Activated CD4-positive, alpha-beta memory T cell treated with anti-CD3 and anti-CD28 coated beads for 36 hours (primary cell): ENCODE measurements at regions not wholly inside any gene's neighbourhood (a gene's known extent, or its start where the extent isn't known, plus 50 kb on each side); places are given as distances from the start of the nearest gene placed in this dataset.

Experiments used
- CTCF ChIA-PET: fragments of 350-600 bp; sonication (Branson Sonifier 250); formaldehyde crosslinking; loops from one replicate; lab custom pipeline; 2021; ENCODE audit warnings: antibody characterized with exemption, inconsistent platforms; lab: Charles Lee
- POLR2A ChIA-PET: fragments of 350-600 bp; sonication (Branson Sonifier 250); formaldehyde crosslinking; loops from one replicate; lab custom pipeline; 2021; ENCODE audit warnings: antibody characterized with exemption; lab: Charles Lee
- DNase-seq: peaks from one replicate; pipeline ENCODE4 v3.0.0-alpha.2; 2020
- H3K27ac Mint-ChIP-seq: one replicate; pipeline ENCODE4 v1.8.0; 2021; ENCODE audit warnings: mixed read lengths
- H3K27me3 Mint-ChIP-seq: one replicate; pipeline ENCODE4 v1.8.0; 2021; ENCODE audit warnings: mixed read lengths
- H3K36me3 Mint-ChIP-seq: one replicate; pipeline ENCODE4 v1.8.0; 2021; ENCODE audit warnings: mixed read lengths
- H3K4me1 Mint-ChIP-seq: one replicate; pipeline ENCODE4 v1.8.0; 2021; ENCODE audit warnings: low read depth, mixed read lengths
- H3K4me3 Mint-ChIP-seq: one replicate; pipeline ENCODE4 v1.8.0; 2021; ENCODE audit warnings: mild to moderate bottlenecking, mixed read lengths
- H3K9me3 Mint-ChIP-seq: one replicate; pipeline ENCODE4 v1.8.0; 2021; ENCODE audit warnings: mixed read lengths
- intact Hi-C: fragments of 100-400 bp; cut with micrococcal nuclease; formaldehyde crosslinking; loops from one replicate; pipeline ENCODE4 v1.15.1; 2023

DNA sequence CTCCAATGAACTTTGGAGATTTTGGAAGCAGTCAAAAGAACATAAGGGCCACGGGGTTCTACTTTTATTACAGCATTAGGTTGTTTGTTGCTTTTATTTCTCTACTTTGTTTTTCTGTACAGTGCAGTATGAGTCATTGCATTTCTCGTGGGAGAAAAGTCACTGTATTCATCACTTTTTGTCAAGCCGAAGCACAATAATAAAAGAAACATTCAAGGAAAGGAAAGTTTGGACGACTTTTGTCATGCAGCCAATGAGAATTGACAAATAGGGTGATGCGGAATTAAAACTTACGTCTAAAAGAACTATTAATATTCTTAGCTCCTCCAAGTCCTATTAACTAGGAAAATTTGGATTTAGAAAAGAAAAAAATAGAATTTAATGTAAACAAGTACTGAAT is 209.9 kb downstream of the TMEM182 start:
- no peaks in the 10 kb centered on the region for H3K4me1 Mint-ChIP-seq
- CTCF ChIA-PET, result no interaction called here
- no peaks in the 10 kb centered on the region for H3K36me3 Mint-ChIP-seq
- DNase-seq, result no peak
- intact Hi-C loops, result no loop called here
- H3K9me3 Mint-ChIP-seq, result no peaks in the 10 kb centered on the region
- POLR2A ChIA-PET, result no interaction called here
- no peak overlapping the region for H3K4me3 Mint-ChIP-seq
- H3K27ac Mint-ChIP-seq, result no peak overlapping the region
- no peaks in the 10 kb centered on the region for H3K27me3 Mint-ChIP-seq

DNA sequence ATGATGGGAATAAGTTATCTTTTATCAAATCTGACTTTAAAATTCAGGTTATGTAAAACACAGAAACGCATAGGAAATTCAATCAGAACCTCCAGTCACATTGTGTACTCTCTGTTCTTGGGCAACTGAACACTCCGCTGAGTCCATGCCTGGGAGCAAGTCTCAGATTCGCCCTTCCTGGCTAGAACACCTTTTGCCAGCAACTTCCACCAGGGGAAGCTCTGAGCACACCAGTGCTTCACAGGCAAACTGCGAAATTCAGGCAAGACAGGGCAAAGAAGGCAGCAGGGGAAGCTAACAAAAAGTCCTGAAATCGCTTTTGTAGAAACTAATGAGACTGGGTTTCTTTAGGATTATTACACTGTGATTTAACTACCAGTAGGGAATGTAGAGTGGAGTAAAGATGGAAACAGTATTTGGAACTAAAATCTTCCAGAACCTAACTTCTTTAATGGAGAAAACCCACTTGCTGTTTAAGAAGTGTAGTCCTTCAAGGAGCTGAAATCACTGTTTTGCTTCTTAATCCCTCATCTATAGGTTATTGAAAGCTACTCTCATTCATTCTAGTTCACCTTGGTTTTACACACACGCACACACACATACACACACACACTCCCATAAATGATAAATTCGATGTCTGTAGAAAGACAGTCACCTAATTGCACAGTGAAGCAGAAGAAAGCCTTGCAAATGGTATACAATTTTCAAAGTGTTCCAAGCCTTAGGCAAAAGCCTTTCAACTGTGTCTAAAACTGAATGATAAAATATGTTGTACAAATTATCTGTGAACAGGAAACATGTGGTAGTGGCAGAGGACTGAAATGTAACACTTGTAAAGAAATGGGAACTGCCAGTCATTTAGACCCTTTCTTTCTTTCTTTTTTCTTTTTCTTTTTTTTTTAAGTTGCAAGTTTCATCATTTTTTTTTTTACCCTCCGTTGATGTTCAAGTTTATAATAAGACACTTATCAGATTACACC is 214.5 kb downstream of the TMEM182 start:
- intact Hi-C loops, result no loop called here
- H3K4me3 Mint-ChIP-seq, result no peak overlapping the region
- no peaks in the 10 kb centered on the region for H3K27me3 Mint-ChIP-seq
- no peak for DNase-seq
- CTCF ChIA-PET, result no interaction called here
- no peaks in the 10 kb centered on the region for H3K9me3 Mint-ChIP-seq
- no peaks in the 10 kb centered on the region for H3K4me1 Mint-ChIP-seq
- no peak overlapping the region for H3K27ac Mint-ChIP-seq
- POLR2A ChIA-PET, result no interaction called here
- H3K36me3 Mint-ChIP-seq, result no peaks in the 10 kb centered on the region

DNA sequence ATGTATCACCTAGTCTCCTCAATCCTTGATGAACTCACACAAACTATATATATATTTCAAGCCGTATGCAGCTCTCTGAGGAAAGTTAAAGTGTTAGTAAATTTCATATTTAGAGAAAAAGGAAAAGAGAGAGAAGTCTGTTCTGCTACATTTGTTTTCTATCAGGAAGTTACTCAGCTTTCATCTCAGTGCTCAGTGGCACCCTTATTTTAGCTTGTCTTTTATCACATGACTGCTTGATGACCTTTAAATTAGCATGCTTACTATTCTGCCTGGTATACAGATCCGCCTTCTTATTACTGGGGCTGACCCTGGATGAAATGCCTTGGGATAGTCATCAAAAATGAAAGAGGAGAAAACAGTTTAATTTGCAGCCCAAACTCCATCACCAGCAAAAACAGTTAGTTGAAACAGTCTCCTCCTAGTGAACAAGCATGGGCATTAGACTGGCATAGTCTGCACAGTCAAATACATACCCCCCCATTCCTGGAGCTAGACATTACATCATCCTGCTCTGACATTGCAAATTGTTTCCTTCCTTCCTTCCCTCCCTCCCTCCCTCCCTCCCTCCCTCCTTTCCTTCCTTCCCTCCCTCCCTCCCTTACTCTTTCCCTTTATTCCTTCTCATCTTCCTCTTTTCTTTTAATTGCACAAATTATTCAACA is 215.7 kb downstream of the TMEM182 start:
- Mint-ChIP-seq H3K4me3 (no peak overlapping the region), H3K4me1 (no peaks in the 10 kb centered on the region), H3K27ac (no peak overlapping the region), H3K36me3 (no peaks in the 10 kb centered on the region), H3K9me3 (no peaks in the 10 kb centered on the region), H3K27me3 (no peaks in the 10 kb centered on the region)
- intact Hi-C loops, result no loop called here
- CTCF ChIA-PET, result no interaction called here
- DNase-seq, result no peak
- POLR2A ChIA-PET, result no interaction called here

- Mint-ChIP-seq H3K36me3 (no peaks in the 10 kb centered on the region), H3K27me3 (no peaks in the 10 kb centered on the region), H3K27ac (no peak overlapping the region), H3K9me3 (no peaks in the 10 kb centered on the region), H3K4me1 (no peaks in the 10 kb centered on the region), H3K4me3 (no peak overlapping the region)
- POLR2A ChIA-PET, result no interaction called here
- intact Hi-C loops, result no loop called here
- no peak for DNase-seq
- CTCF ChIA-PET, result no interaction called here
Observed at GRCh38 chr2:102978091-102978490, 216.3 kb downstream of the TMEM182 start.

DNA sequence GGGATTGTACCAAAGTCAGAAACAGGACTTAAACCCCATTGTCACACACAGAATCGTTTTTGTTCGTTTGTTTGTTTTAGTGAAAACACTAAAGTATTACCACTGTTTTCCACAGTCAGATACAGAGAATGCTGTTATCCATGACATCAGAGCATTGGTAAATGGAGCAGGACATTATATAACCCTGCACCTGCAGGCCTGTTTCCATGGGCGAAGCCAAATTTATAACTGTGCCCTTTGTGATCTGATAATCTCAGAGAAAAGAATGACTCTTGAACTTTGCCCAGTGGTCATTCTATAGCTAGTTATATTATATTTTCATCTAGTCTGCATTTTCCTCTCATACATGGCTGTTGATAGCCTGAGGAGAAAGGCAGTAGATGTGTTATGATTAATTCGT is 217.6 kb downstream of the TMEM182 start:
- Mint-ChIP-seq H3K4me1 (no peaks in the 10 kb centered on the region), H3K36me3 (no peaks in the 10 kb centered on the region), H3K4me3 (no peak overlapping the region), H3K27ac (no peak overlapping the region), H3K27me3 (no peaks in the 10 kb centered on the region), H3K9me3 (no peaks in the 10 kb centered on the region)
- DNase-seq, result no peak
- ChIA-PET CTCF (no interaction called here), POLR2A (no interaction called here)
- intact Hi-C loops, result no loop called here

DNA sequence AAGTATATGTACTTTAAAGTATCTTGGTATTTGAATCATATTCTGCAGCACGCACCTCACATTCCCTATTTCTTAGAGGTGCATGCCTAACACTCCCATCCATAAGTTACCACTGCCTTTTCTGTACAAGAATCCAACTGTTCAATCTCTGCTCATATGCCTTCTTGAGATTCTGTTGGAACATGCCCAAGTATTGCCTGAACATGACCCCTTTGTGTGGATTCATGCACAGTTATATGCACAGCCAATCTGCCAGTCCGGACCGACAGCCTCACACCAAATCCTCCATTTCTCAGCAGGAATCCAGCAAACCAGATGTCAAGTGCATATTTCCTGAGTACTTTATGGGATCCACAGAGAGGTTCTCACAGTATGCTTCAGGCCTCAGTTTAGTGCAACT is 222.0 kb downstream of the TMEM182 start:
- CTCF ChIA-PET, result no interaction called here
- intact Hi-C loops, result no loop called here
- Mint-ChIP-seq H3K36me3 (no peaks in the 10 kb centered on the region), H3K4me3 (no peak overlapping the region), H3K4me1 (no peaks in the 10 kb centered on the region), H3K9me3 (no peaks in the 10 kb centered on the region), H3K27ac (no peak overlapping the region), H3K27me3 (no peaks in the 10 kb centered on the region)
- DNase-seq, result no peak
- POLR2A ChIA-PET, result no interaction called here

DNA sequence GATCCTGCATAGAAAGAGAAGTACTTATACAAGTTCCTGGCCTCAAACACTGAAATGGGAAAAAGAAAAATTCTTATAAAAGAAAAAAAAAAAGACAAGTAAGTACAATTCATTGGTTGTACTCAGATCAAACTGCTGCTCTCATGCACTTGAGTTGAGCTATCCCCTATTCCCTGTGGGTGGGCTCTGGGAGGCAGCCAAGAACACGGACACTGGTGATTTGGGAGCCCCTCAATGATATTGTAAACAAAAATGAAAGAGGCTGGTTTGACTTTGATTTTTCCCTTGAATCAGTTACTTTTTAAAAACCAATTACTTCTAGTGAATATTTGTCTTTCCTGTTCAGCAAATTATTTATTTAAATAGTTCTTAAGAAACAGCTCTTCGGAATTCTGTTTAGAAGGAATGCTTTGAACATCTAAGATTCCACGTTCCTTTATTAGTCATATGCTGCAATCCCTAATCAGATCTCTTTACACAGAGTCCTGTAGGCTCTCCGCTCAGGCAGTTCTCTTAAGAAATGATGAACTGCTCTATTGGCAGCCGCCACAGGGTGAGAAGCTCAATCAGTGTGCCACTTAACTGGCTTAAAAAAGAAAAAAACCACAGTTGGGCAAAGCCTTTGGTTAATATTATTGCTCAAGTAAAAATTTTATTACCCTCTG is 225.1 kb downstream of the TMEM182 start:
- H3K36me3 Mint-ChIP-seq, result no peaks in the 10 kb centered on the region
- ChIA-PET CTCF (no interaction called here), POLR2A (no interaction called here)
- no peaks in the 10 kb centered on the region for H3K4me1 Mint-ChIP-seq
- H3K27me3 Mint-ChIP-seq, result no peaks in the 10 kb centered on the region
- H3K4me3 Mint-ChIP-seq, result no peak overlapping the region
- H3K27ac Mint-ChIP-seq, result no peak overlapping the region
- intact Hi-C loops, result no loop called here
- H3K9me3 Mint-ChIP-seq, result peaks cover 2% of the 10 kb centered on the region
- no peak for DNase-seq

DNA sequence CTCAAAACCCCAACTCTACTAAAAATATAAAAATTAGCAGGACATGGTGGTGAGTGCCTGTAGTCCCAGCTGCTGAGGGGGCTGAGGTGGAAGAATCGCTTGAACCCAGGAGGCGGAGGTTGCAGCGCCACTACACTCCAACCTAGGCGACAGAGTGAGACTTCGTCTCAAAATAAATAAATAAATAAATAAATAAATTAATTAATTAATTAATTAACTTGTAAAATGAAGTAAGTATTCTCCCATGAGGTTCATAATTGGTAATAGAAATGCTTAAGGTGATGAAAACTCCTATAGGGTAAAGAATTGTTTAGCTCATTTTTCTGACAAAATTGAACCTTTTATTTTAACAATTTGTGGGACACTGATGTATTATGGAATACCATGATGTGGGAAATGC is 230.8 kb downstream of the TMEM182 start:
- intact Hi-C loops, result no loop called here
- H3K4me1 Mint-ChIP-seq, result no peaks in the 10 kb centered on the region
- no peak for DNase-seq
- POLR2A ChIA-PET, result no interaction called here
- H3K27me3 Mint-ChIP-seq, result no peaks in the 10 kb centered on the region
- H3K27ac Mint-ChIP-seq, result no peak overlapping the region
- CTCF ChIA-PET, result no interaction called here
- no peak overlapping the region for H3K4me3 Mint-ChIP-seq
- peaks cover 2% of the 10 kb centered on the region for H3K9me3 Mint-ChIP-seq
- no peaks in the 10 kb centered on the region for H3K36me3 Mint-ChIP-seq

- intact Hi-C loops, result no loop called here
- DNase-seq, result no peak
- Mint-ChIP-seq H3K36me3 (no peaks in the 10 kb centered on the region), H3K27ac (no peak overlapping the region), H3K4me1 (no peaks in the 10 kb centered on the region), H3K27me3 (no peaks in the 10 kb centered on the region), H3K9me3 (no peaks in the 10 kb centered on the region), H3K4me3 (no peak overlapping the region)
- CTCF ChIA-PET, result no interaction called here
- POLR2A ChIA-PET, result no interaction called here
Observed at GRCh38 chr2:102999958-103000357, 238.1 kb downstream of the TMEM182 start.

GRCh38 chr2:103002954-103003353 is 241.1 kb downstream of the TMEM182 start:
- Mint-ChIP-seq H3K36me3 (no peaks in the 10 kb centered on the region), H3K9me3 (no peaks in the 10 kb centered on the region), H3K4me3 (no peak overlapping the region), H3K27me3 (no peaks in the 10 kb centered on the region), H3K27ac (no peak overlapping the region), H3K4me1 (no peaks in the 10 kb centered on the region)
- POLR2A ChIA-PET, result no interaction called here
- no peak for DNase-seq
- intact Hi-C loops, result no loop called here
- CTCF ChIA-PET, result no interaction called here

- Mint-ChIP-seq H3K27ac (no peak overlapping the region), H3K27me3 (no peaks in the 10 kb centered on the region), H3K36me3 (no peaks in the 10 kb centered on the region), H3K4me1 (no peaks in the 10 kb centered on the region), H3K9me3 (no peaks in the 10 kb centered on the region), H3K4me3 (no peak overlapping the region)
- intact Hi-C loops, result no loop called here
- CTCF ChIA-PET, result no interaction called here
- DNase-seq, result no peak
- POLR2A ChIA-PET, result no interaction called here
Observed at GRCh38 chr2:103003750-103004260, 242.0 kb downstream of the TMEM182 start.

- H3K27me3 Mint-ChIP-seq, result no peaks in the 10 kb centered on the region
- no peak overlapping the region for H3K4me3 Mint-ChIP-seq
- H3K36me3 Mint-ChIP-seq, result no peaks in the 10 kb centered on the region
- H3K4me1 Mint-ChIP-seq, result no peaks in the 10 kb centered on the region
- ChIA-PET POLR2A (no interaction called here), CTCF (no interaction called here)
- H3K27ac Mint-ChIP-seq, result no peak overlapping the region
- DNase-seq, result no peak
- H3K9me3 Mint-ChIP-seq, result no peaks in the 10 kb centered on the region
- intact Hi-C loops, result no loop called here
Observed at GRCh38 chr2:103004426-103004942, 242.7 kb downstream of the TMEM182 start.
